GM12873 (cell line): ENCODE measurements at regions not wholly inside any gene's neighbourhood (a gene's known extent, or its start where the extent isn't known, plus 50 kb on each side); places are given as distances from the start of the nearest gene placed in this dataset.

Experiments
- CTCF ChIP-seq: IDR thresholded peaks from 2 replicates; pipeline ENCODE4 v1.5.1; 2012; ENCODE audit warnings: low read depth, mild to moderate bottlenecking, moderate library complexity, low read length, control low read depth; ENCODE audit not compliant: insufficient read depth; ENCODE audit errors: missing control alignments

DNA sequence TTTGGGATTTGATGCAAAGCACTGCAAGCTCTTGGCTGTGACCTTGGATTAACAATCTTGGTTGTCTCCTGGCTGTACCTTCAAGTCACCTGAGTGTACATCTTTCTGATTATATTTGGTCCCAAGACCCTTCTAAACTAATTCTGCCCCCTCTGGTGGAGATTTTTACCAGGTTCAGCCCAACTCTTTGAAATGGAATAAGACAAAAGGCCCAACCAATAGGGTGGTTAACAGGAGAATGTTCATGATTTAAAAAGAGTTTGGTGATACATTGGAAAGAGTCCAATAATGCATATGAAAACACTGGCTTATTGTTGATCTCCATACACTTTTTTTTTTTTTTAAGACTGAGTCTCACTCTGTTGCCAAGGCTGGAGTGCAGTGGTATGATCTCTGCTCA, 77.5 kb upstream of the CD83 start:
- no peak for TF ChIP-seq CTCF

- peak; percentile 82 for TF ChIP-seq CTCF
These were observed 71.0 kb upstream of the CD83 start for GRCh38 chr6:14046476-14047068.

- TF ChIP-seq CTCF, result no peak
These were observed 70.3 kb upstream of the CD83 start for GRCh38 chr6:14047151-14047740.

DNA sequence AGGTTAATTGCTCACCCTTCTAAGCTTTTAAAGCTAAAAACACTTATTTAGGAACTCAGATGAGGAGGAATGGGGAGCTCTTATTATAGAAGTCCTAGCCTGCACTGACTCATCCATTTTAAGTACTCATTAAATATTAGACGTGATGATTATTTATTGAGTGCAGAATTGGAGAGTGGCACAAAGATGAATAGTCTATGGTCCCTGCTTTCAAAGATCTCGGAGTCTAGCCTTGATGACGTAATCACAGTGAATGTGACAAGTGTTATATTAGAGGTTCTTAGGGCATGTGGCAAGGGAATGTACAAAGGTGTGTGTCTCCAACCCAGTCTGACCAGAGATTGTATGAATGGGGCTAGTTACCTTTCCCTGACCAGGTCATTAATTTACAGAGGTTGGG, 68.7 kb upstream of the CD83 start:
- TF ChIP-seq CTCF, result no peak

DNA sequence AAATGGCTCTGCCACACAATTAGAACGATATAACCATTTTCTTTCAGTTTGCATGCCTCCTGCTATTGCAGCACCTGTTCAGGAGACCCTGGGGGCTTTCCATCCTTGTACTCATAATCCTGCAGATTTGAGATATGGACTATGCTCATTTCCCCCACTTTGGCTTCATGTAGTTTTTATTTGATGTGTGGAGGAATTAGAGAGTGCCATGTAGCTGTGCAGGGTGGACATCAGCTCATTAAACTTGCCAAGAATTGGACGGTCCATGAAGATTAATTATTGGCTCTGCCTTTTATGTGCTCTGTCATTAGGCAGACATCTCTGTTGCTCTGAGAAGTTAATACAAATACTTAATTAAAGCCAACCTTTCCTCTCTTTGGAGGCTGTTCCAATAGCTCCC, 66.2 kb upstream of the CD83 start:
- TF ChIP-seq CTCF, result no peak

- no peak for TF ChIP-seq CTCF
These were observed 63.8 kb upstream of the CD83 start for GRCh38 chr6:14053811-14054210.

GRCh38 chr6:14055541-14055940, 62.0 kb upstream of the CD83 start:
- no peak for TF ChIP-seq CTCF
